Hematopoietic multipotent progenitor cell treated with erythropoietin and hydrocortisone succinate and interleukin-3 and kit ligand, for 17 days (in vitro differentiated cells): ENCODE measurements at regions not wholly inside any gene's neighbourhood (a gene's known extent, or its start where the extent isn't known, plus 50 kb on each side); places are given as distances from the start of the nearest gene placed in this dataset.

Experiments
- DNase-seq: peaks from one replicate; pipeline ENCODE4 v3.0.0-alpha.2; 2015; ENCODE audit warnings: low spot score

- DNase-seq: no peak
Measured at GRCh38 chr9:27750566-27750965, 177.3 kb upstream of the C9orf72 start.

GRCh38 chr9:27752069-27752468 lies 178.8 kb upstream of the C9orf72 start:
- no peak for DNase-seq

DNA sequence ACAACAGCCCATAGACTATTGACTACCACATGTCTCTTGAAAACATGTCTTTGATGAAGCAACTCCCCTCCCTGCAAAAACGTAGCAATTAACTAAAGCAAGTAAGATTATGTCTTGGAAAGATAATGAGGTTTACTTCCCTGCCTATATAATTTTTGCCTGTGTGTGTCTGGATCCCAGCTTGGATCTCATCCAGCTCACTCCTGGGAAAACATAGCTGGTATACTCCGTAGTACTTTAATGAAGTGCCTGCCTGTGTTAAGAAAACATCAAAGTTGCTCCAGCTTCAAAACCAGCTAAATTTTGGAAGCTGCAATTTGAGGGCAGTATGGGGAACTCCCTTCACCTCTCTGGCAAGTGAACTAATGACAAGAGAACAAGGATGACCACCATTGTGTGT lies 182.6 kb upstream of the C9orf72 start:
- no peak for DNase-seq

DNA sequence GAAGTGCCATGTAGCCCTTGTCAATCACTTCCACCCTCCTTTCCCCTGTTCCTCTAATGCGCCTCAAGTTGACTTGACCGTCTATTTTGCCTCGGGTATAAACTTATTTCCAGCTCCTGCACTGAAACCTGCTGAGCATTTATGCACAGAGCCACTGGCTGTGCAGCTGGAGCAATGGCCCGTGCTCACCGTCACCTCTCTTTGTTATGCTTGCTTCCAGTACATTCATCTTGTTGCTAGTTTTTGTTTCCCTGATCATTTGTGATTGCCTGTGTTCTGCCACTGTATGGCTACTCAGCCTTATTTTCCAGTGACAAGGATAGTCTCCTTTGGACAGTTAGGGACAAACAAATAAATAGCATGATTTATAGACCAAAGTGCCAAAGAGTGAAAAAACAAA lies 183.1 kb upstream of the C9orf72 start:
- DNase-seq: no peak

DNA sequence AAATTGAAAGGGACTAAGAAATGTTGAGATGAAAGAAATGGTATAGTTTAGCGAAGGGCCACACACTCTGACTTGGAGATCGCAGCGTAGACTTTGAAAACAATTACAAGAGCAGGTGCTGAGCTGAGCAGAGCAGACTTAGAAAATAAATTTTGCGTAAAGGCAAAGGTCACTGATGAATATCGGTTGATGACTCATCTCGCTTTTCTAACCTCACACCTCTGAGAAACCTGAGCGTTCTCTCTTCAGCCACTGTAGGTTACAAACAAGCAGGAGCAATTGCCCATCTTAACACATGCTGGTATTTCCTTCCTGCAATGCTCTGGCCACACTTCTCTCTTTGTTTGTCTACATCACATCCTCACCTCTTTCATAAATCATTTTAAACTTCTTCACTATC lies 190.6 kb upstream of the C9orf72 start:
- no peak for DNase-seq

GRCh38 chr9:27765266-27766072 lies 192.2 kb upstream of the C9orf72 start:
- DNase-seq: no peak

DNA sequence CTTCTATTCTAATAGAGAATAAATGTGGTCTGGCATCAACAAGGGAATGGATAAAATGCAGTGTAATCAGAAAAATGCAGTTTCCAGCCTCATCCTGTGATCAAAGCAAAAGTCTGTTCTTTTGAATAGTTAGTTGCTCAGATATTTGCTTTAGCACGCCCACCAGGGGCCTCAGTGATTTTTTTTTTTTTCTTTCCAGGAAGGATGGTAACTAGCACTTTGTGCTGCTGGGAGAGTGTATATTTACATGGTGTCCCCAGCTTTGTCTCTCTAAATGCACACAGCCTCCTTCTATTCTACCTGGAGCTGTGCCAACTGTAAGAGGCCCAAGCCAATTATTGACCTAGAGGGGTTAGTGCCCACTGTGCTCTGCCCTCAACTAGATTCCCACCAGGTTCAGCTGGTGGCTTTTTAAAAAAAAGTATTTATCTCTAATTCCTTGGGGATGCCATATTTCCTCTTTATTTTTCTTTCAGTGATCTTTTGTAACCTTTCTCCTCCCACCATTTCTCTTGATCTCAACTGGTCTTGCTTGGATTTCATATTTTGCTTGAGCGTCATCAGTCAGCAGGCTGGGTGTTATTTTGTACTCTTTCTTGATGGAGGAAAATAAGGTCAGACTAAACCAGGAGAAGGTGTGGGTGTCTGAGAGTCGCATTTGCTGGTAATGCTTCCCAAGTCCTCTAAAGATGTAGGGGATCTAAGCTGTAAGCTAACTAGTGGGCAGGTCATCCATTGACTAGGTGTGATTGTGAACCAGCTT lies 193.0 kb upstream of the C9orf72 start:
- no peak for DNase-seq

DNA sequence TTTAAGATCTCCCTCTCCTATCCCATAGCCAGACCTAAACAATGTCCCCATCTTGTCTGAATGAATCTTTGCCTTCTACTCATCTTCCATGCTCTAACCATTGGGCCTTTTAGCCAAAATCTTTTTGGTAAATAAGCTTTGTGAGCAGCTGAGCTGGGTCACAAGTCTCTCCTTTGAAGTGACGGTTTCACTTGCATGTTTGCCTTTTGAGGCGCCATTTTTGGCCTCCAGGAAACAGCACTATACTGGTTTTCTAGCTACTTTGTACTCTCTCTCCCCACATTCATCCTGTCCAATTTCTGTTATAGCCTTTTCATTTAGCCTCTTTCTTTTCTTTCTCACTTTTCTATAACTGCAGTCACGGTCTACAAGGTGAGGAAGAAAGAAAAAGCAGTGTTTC lies 195.5 kb upstream of the C9orf72 start:
- DNase-seq: no peak

GRCh38 chr9:27770541-27770940 lies 197.3 kb upstream of the C9orf72 start:
- no peak for DNase-seq

DNA sequence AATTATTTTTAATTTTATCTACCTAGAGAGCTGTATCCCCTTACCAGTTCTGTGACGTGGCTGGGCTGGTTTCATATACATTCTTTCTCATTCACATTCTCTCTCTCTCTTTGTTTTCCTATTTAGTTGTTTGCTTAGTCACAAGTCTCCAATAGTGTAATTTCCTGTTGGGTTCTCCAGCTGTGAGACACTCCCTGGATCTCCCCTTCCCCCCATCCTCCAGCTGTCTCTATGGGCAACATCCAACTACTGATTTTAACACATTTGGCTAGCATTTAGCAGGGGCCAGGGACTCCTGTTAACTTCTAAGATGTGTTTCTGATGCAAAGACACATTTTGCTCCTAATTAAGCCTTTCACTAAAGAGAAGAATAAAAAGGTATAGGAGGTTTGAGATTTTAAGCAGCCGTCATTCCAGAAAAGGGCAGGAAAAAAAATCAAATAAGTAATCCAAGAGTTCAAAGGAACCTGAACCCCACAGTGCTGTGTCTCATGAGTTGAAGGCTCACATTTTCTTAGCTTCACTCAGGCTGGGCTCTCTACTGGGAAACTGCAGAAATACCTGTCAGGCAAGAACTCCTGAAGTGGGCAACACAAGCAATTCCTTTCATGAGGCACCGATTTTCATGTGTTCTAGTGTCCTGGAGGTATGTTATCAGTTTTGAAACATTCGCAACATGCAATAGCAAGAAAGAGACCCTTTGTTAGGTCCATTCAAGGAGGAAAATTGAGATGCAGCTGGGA lies 198.7 kb upstream of the C9orf72 start:
- DNase-seq: no peak

- DNase-seq: no peak
Measured at GRCh38 chr9:27784847-27785713, 211.8 kb upstream of the C9orf72 start.

DNA sequence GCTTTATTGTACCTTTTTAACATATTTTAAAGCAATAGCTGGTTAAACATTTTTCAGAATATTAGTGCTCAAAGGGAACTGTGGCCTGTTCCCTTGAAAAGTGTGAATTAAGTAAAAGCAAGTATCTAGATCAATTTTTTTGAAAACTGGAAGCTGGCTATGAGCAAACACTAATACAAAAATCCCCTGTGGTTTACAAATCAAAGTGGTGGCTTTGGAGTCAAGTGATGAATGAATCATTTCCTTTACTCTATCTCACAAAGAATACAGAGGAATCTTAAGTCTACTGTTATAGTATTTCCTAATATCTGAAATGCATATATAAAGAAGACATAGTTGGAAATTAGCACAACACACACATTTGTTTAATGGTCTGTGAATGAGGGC lies 212.4 kb upstream of the C9orf72 start:
- DNase-seq: no peak

- DNase-seq: no peak
Measured at GRCh38 chr9:27787891-27788290, 214.6 kb upstream of the C9orf72 start.

- no peak for DNase-seq
Measured at GRCh38 chr9:27791311-27791710, 218.0 kb upstream of the C9orf72 start.

GRCh38 chr9:27792971-27793689 lies 219.8 kb upstream of the C9orf72 start:
- no peak for DNase-seq

GRCh38 chr9:27799326-27799725 lies 226.0 kb upstream of the C9orf72 start:
- DNase-seq: no peak

DNA sequence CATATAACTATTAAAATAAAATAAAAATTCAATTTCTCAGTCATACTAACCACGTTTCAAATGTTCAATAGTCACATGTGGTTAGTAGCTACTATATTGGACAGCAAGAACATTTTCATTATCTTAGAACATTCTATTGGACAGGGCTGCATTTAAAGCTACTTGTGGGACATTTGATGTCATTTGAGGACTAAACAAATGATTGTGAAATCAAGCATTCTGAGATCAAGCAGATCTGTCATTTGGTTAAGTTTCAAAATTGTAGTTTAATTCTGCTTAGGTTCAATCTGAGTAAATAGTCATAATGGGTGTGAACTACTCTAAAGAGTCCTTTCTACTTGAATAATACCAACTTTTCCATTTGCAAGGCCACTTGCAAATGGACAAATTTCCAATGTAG lies 226.9 kb upstream of the C9orf72 start:
- no peak for DNase-seq

DNA sequence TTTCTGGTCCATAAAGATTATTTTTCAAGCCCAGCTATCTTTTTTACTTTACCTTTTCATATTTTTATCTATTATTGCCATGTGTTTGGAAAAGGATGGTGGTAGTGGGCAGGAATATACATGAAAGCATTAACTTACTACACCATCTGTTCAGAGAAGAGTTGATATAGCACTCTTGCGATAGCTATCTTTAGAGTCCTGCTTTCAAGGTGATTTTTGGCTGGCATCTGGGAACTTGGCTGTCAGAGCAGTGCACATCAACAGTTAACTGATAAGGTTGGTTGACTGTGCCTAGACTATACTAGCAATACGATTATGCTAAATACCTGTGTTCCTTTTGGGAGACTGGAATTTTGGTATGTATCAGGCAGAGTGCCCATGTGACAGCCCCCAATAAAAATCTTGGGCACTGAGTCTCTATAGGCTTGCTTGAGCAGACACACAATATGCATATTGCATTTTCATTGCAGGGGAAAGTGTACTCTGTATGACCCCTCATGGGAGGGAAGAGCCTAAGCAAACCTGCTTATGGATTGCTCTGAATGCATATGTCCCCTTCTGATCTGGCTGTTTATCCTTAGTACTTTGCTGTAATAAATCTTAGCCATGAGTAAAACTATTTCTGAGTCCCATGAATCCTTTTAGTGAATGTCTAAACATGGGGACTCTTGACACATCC lies 227.6 kb upstream of the C9orf72 start:
- DNase-seq: no peak

- no peak for DNase-seq
Measured at GRCh38 chr9:27801545-27801944, 228.3 kb upstream of the C9orf72 start.

DNA sequence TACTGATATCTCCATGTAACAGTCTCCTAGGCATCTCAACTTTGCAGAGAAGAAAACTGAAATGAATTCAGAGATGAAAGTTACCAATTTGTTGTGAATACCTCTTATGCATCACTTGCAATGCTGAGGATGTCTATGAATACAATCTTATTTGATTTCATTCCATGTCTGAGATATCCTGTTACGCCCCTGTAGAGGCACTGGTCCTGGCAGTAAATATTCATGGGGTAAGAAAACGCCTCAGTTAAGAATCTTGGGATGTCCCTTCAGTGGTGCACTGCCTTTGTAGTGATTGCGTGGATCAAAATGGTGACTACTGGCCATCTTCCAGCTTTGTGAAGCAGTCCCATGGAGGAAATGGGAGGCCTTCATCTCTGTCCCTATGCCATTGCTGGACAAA lies 229.1 kb upstream of the C9orf72 start:
- DNase-seq: no peak

DNA sequence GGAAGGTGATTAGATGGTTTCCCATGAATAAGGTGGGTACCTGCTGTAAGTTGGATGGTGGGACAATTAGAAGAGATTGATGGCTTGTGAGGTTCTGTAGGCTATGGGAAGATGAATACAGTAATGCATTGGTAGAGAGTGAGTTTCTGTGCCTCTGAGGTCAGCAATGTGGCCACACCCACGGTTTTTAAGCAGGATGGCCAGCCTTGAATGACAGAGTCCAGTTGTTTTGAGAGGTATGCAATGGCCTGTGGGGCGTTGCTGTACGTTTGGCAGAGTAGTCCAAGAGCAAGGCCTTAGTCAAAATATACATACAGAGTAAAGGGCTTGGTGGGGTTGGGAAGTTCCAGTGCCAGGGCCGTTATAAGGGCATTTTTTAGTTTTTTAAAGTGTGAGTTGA lies 235.6 kb upstream of the C9orf72 start:
- DNase-seq: no peak
